ENCODE measurements at regions not wholly inside any gene's neighbourhood (a gene's known extent, or its start where the extent isn't known, plus 50 kb on each side); places are given as distances from the start of the nearest gene placed in this dataset.

- H3K4me3 ChIP-seq (ENCODE audit: low read length): no peak overlapping the region
- no peak for TF ChIP-seq CTCF (IDR thresholded peaks at IDR 0.05; ENCODE audit: insufficient read depth, low read depth, low read length, missing control alignments)
- DNase-seq (ENCODE audit: low read depth): peak; percentile 11
These were observed 180.7 kb downstream of the RAD51AP2 start for GRCh38 chr2:17337507-17337906.

DNA sequence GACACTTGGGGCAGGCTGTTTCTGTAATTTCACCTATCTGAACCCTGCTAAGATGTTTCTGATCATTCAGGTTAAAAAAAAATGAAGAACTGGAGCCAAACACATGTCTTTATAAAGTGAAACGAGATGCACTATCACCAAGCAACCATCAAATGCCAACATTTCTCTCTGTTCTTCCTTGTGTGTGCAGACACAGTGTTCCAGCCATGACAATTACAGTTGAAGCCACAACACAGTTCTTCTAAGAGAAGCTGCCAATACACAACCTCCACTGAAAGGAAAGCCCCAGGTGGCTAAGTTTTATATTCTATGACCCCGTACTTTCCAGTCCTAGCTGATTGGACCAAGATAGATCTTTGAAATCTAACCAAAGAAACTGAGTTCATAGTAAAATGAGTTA is 181.8 kb downstream of the RAD51AP2 start:
- DNase-seq (ENCODE audit: low read depth): no peak
- no peak for TF ChIP-seq CTCF (IDR thresholded peaks at IDR 0.05; ENCODE audit: insufficient read depth, low read depth, low read length, missing control alignments)
- no peak overlapping the region for H3K4me3 ChIP-seq (ENCODE audit: low read length)

DNA sequence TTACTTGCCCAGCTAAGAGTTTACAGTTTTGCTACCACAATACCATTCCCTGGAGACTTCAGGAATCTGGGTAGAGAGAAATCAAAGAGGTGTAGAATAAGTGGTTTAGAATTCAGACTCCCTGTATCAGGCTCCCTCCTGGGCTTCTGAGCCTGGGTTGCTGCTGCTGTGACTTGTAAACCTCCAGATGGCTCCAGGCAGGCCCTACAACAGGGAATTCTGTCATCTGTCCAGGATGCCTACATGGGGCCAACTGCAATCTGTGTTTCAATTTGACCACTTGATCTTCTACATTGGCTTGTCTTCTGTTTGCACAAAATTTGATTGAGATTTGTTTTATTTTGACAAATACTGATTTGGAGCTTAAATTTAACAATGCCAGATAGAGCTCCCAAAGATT is 183.9 kb downstream of the RAD51AP2 start:
- no peak for TF ChIP-seq CTCF (IDR thresholded peaks at IDR 0.05; ENCODE audit: insufficient read depth, low read depth, low read length, missing control alignments)
- no peak overlapping the region for H3K4me3 ChIP-seq (ENCODE audit: low read length)
- DNase-seq (ENCODE audit: low read depth): no peak

DNA sequence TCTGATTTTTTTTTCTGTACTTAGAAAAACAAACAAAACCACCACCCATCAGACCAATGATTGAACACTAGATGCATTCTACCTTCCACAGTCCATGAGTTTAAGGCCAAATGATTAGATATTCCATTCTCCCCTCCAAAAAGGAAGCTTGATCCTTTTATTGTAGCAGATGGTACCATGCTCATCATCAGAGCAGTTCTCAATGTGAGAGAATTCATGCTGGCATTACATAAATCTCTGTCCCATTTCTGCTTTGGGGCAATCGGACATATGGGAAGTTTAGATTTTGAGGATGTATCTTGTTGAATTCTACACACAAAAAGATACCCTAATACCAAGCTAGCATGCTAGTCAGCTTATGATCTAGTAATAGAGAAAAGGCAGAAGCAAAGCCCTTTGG is 186.6 kb downstream of the RAD51AP2 start:
- DNase-seq (ENCODE audit: low read depth): no peak
- no peak overlapping the region for H3K4me3 ChIP-seq (ENCODE audit: low read length)
- TF ChIP-seq CTCF (IDR thresholded peaks at IDR 0.05; ENCODE audit: insufficient read depth, low read depth, low read length, missing control alignments): no peak

DNA sequence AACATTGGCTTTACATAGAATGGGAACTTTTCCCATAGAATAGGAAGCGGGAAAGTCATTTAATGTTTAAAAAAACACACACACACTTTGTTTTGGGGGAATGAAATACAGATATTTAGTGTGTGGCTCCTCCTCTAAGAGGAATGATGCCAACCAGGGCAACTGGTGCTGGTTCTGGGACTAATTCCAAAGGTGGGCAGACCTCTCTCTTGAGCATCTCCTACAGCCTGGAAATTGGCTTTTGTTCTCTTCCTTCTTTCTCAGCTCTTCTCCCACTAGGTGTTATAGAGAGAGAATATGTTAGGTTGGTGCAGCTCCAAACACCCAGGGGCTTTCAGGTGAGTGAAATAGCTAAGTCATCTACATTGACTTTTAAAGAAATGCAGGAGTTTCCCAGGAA is 190.1 kb downstream of the RAD51AP2 start:
- no peak for DNase-seq (ENCODE audit: low read depth)
- no peak for TF ChIP-seq CTCF (IDR thresholded peaks at IDR 0.05; ENCODE audit: insufficient read depth, low read depth, low read length, missing control alignments)
- H3K4me3 ChIP-seq (ENCODE audit: low read length): no peak overlapping the region

DNA sequence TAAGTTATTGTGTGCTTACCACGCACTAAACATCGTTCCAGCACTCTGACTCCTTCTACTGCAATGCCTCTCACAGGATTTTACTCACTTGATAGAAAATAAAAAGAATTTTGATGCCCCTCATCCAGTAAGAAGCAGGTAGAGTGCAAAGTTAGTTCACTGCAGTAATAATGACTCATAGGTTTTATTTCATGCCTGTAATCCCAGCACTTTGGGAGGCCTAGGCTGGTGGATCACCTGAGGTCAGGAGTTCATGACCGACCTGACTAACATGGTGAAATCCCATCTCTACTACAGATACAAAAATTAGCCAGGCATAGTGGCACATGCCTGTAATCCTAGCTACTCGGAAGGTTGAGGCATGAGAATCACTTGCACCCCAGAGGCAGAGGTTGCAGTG is 190.6 kb downstream of the RAD51AP2 start:
- no peak overlapping the region for H3K4me3 ChIP-seq (ENCODE audit: low read length)
- peak; percentile 16 for DNase-seq (ENCODE audit: low read depth)
- TF ChIP-seq CTCF (IDR thresholded peaks at IDR 0.05; ENCODE audit: insufficient read depth, low read depth, low read length, missing control alignments): no peak

DNA sequence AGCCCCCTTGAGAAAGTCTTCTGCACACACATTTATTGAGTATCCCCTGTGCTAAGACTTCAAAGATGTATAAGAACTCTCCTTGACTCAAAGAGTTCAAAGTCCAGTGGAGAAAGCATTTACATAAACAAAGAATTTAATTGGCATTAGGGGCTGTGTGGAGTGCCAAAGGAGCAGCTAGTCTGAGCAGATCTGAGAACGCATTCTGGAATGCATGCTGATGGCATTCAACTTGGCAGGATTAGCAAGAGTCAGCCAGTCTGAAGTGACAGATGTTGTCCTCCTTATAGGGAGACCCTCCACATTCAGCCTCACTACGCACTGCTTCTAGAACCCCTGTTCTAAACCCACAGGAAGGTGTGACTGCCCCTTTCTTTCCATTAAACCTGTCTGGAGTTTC is 191.5 kb downstream of the RAD51AP2 start:
- no peak for TF ChIP-seq CTCF (IDR thresholded peaks at IDR 0.05; ENCODE audit: insufficient read depth, low read depth, low read length, missing control alignments)
- DNase-seq (ENCODE audit: low read depth): no peak
- H3K4me3 ChIP-seq (ENCODE audit: low read length): no peak overlapping the region
